ENCODE measurements at regions not wholly inside any gene's neighbourhood (a gene's known extent, or its start where the extent isn't known, plus 50 kb on each side); places are given as distances from the start of the nearest gene placed in this dataset.

DNA sequence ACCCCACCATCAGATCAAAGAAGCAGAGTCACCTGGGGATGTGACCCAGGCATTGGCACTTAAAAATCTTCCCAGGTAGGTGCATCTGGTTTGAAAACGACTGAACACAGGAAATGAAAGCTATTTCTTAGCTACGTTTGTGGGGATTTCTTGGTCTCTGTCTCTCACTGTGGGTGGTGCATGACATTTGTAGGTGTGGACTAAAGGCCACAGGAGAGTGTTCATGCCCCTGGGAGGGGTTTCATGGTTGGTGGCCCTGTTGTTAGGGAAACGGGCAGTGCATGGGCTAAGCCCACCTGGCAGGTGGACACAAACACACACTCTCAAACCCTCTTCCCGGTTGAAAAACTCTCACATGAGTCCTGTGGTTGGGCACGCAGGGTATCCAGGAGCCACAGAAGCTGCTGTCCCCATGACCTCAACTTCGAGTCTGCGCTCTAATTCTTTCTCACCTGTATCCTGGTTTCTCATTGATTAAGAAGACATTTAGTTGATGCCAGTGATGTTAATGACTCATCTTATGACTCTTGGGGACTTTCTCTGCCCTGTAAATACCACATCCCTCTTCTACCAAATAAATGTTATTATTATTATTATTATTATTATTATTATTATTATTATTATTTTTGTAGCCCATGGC is 119.4 kb downstream of the MRPS6 start:
- DNase-seq, result no peak

GRCh38 chr21:34195335-34195734 is 122.0 kb downstream of the MRPS6 start:
- DNase-seq, result no peak

DNA sequence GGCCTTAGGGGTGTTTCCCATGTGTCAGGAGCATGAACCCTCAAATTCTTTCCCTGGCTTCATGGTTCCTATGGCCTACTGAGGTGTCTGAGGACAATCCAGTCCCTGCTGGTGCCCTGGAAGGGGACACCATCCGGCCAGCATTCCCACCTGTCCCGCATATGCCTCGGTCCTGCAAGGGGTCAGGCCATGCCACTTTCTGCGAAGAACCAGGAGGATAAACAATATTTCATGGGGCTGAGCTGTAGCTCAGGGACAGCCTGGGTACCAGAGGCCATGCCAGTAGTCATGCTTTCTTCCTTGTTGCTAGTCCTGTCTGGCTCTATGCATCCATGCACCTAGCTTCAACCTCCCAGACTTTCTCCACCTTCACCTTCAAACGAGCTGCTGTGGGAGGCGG is 123.6 kb downstream of the MRPS6 start:
- DNase-seq, result no peak

- no peak for DNase-seq
Observed at GRCh38 chr21:34197561-34197960, 124.2 kb downstream of the MRPS6 start.

- no peak for DNase-seq
Observed at GRCh38 chr21:34198231-34199120, 125.1 kb downstream of the MRPS6 start.

DNA sequence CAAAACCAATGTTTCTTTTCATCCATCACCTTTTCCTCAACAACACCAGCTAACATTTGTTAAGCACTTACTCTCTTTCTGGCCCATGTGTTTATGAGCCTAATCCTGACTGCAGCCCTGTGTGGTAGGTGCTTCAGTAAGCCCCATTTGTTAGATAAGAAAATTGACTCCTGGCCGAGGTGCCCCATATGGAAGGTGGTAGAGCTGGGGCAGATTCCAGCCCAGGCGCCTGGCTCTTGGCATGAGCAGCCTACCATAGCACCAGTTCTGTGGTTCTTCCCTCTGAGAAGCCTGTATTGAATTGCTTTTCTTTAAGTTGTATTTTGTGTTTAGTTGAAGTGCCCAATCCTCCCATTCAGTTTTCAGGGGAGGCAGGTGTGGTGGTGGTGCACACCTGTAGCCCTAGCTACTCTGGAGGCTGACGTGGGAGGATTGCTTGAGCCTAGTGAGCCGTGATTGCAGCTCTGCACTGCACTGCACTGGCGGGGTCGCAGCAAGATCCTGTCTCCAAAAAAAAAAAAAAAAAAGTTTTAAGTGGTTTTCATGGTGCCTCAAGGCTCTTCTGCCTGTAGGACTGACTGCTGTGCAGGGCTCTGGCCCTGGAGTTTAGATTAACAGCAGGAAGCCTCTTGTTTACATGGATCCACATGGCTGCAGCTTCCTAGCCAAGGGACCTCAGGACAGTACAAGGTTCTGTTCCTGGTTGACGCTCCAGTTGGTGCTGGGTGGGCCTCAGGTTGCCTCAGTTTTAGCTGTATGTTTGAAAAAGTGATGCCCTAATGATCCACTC is 125.9 kb downstream of the MRPS6 start:
- no peak for DNase-seq

DNA sequence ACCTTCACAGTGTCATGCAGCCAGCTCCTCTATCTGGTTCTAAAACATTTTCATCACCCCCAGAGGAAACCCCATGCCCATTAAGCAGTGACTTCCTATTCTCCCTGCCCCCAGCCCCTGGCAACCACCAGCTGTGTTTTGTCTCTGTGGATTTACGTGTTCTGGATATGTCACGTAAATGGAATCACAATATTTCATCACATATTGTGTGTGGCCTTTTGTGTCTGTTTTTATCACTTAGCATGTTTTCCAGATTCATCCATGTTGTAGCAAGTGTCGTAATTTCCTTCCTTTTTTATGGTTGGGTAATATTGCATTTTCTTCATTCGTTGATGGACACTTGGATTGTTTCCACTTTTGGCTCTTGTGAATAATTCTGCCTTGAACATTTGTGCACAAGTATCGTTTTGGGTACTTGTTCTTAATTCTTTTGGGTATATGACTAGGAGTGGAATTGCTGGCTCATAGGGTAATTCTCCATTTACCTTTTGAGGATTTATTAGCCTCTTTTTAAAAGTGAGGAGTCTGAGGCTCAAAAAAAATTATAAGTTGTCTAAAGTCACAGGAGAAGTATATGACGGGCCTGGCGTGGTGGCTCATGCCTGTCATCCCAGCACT is 127.0 kb downstream of the MRPS6 start:
- DNase-seq, result no peak

DNA sequence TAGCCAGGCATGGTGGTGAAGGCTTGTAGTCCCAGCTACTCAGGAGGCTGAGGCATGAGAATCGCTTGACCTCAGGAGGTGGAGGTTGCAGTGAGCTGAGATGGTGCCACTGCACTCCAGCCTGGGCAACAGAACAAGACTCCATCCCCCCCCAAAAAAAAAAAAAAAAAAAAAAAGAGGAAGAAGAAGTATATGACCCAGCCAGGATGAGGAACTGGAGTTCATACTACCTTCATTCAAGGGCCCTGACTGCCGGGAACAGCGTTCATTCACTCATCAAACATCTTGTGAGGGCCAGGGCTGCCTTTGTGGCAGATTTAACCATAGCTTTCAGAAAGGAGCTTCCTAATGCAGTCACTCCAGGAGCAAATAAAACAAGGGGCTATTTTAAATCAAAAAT is 127.6 kb downstream of the MRPS6 start:
- no peak for DNase-seq

GRCh38 chr21:34201481-34201858 is 128.1 kb downstream of the MRPS6 start:
- DNase-seq, result no peak

GRCh38 chr21:34202553-34203372 is 129.4 kb downstream of the MRPS6 start:
- DNase-seq, result peak in 1 of 2 experiments; percentile 62

DNA sequence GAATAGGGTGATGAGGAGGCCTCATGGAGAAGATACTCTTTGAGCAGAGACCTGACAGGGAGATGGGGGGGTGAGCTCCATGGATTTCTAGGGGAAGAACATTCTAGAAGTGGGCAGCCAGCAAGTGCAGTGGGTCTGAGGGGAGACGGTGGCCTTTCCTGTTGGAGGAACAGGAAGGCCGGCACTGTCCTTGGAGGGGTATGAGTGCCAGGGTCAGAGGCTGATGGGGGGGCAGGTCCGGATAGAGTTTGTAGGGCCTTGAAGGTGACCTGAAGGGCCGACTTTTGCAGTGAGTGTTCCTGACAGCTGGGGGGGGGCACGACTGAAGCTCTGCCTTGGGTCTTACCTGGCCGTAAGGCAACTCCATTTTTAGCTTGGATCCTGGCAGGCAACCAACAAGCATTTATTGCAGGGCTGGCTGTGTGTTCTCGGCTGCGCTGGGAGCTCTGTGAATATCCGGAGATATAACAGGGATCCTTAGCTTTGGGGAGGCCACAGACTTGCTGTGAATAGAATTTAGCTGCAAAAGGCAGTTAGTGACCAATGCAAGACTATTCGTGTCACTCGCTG is 130.6 kb downstream of the MRPS6 start:
- no peak for DNase-seq

GRCh38 chr21:34204481-34205439 is 131.4 kb downstream of the MRPS6 start:
- peak in 1 of 2 experiments; percentile 9 for DNase-seq

DNA sequence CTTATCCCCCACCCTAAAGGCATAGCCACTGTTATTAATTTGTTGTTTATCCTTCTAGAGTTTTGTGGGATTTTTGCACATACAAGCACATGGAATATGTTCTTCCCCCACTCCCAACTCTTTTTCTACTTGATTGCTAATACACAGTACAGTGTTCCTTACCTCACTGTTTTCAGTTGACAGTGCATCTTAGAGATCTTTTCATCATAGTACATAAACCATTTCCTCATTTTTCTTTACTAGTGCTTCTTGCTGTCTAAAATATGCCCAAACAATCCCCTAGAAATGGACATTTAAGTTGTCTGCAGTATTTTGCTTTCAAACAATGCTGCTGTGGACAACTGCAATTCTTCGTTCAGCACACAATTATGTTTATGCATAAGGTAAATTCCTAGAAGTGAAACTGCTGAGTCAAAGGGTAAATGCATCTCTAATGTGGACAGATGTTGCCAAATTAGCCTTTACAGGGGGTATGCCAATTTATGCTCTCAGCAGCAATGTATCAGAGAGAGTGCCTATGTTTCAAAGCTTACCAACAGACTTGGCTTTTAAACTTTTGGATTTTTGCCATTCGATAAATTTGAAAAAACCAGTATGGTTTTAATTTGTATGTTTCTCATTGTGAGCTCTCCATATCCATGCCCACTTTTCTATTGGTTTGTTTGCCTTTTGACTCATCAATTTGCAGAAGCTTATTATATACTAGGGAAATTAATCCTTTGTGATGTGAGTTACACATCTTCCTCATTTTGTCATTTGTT is 132.6 kb downstream of the MRPS6 start:
- DNase-seq, result no peak

DNA sequence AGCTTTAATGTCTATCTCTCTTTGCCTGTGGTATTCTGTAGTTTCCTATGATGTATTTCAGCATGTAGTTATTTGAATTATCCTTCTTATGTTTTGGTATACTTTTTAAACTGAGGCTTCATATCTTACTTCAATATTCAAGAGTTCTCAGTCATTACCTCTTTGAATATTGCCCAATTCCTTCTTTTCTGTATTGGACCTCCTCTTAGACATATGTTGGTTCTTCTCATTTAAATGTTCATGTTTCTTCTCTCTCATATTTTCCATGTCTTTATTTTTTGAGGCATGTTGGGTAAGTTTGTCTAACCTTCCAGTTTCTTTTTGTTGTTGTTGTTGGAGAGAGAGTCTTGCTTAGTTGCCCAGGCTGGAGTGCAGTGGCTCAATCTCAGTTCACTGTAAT is 140.6 kb downstream of the MRPS6 start:
- DNase-seq, result no peak

- DNase-seq, result no peak
Observed at GRCh38 chr21:34215501-34215900, 142.1 kb downstream of the MRPS6 start.

DNA sequence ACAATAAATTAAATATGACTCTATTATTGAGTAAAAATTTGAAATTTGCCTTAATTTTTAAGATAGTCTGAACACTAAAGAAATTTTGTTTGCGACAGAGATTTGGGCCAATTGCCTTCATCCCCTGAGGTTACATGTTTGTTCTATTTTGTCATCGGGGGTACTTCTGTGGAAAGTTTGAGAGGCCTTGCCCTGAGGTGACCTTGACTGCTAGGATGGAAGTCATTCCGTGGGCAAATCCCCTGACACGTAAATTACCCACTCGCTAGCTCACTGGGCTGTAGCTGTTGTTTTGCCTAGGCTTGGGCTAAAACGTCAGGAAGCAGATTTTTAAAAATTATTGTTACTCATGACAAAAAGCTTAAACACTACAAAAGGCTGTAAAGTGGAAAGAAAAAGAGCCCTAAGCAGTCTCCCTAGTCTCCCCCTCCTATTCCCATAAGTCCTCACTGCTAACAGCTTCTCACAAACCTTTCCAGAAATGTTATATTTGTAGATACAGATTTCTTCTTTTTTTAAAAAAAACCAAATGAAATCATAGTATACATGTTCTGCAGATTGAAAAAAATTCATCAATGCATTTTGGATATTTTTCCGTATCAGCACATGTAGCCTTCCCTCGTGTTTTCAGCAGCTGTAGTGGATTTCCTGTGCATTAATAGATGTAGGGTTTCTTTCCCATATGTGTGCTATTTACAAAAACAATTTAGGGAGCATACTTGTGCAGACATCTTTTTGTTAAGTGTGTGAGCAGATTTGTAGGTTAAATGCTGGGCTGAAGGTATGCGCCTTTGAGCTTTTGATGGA is 142.7 kb downstream of the MRPS6 start:
- DNase-seq, result no peak

- DNase-seq, result no peak
Observed at GRCh38 chr21:34216718-34217032, 143.3 kb downstream of the MRPS6 start.

GRCh38 chr21:34217263-34217662 is 143.9 kb downstream of the MRPS6 start:
- no peak for DNase-seq
